ENCODE measurements at regions not wholly inside any gene's neighbourhood (a gene's known extent, or its start where the extent isn't known, plus 50 kb on each side); places are given as distances from the start of the nearest gene placed in this dataset.

DNA sequence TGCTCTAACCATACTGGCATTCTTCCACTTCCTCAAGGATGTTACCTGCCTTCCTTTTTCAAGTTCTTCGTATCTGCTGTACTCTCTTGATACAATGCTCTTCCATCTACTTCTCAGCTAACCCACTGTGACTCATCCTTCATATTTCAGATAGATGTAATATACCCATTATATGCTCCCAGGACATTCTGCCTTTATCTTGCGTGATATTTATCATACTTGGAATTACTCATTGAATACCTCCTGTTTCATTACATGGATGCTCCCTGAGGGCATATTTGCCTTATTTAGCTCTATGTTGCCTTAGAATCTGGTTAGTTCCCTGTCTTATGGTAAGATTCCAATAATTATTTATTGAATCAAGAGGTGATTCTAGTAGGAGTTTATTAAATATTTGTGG lies 706.4 kb downstream of the SORCS3 start:
- Histone ChIP-seq H3K27me3 (no peaks in the 10 kb centered on the region), H3K4me1 (replicated peaks in 1 of 2) (no peaks in the 10 kb centered on the region), H3K36me3 (replicated peaks in 1 of 2) (no peaks in the 10 kb centered on the region), H3K9me3 (replicated peaks in 1 of 3) (no peaks in the 10 kb centered on the region), H3K27ac (no peak overlapping the region), H3K4me3 (no peak overlapping the region)
- intact Hi-C loops (cut with DNase I) = no loop called here
- DNase-seq = no peak
- WGBS, 4 donors = 65 to 87% (median 78%) methylated on average over 2 of the region's 2 CpGs
- TF ChIP-seq, protein P1, sequence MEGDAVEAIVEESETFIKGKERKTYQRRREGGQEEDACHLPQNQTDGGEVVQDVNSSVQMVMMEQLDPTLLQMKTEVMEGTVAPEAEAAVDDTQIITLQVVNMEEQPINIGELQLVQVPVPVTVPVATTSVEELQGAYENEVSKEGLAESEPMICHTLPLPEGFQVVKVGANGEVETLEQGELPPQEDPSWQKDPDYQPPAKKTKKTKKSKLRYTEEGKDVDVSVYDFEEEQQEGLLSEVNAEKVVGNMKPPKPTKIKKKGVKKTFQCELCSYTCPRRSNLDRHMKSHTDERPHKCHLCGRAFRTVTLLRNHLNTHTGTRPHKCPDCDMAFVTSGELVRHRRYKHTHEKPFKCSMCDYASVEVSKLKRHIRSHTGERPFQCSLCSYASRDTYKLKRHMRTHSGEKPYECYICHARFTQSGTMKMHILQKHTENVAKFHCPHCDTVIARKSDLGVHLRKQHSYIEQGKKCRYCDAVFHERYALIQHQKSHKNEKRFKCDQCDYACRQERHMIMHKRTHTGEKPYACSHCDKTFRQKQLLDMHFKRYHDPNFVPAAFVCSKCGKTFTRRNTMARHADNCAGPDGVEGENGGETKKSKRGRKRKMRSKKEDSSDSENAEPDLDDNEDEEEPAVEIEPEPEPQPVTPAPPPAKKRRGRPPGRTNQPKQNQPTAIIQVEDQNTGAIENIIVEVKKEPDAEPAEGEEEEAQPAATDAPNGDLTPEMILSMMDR (IDR thresholded peaks at IDR 0.05) = no peak
- no peak for TF ChIP-seq POLR2A (IDR thresholded peaks at IDR 0.05)

DNA sequence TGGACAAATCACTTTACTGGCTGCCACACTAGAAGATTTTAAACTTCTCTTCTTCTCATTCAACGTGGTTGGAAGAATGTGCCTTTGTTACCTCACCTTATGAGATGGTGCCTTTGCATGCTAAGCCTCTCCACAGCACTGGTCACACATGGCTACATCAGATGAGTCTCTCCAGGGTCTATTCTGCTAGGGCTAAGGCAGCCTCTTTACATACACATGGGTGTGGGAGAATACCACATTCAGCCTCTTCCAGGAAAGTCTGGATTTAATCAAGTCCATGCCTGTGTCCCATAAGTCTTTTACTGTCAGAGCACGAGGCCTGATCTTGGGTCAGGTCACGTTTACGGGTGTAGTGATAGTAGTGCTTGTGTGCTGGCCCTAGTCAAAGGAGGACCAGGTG lies 701.5 kb downstream of the SORCS3 start:
- WGBS, 4 donors = 36 to 50% (median 44%) methylated on average over 4 of the region's 4 CpGs
- no peaks in the 10 kb centered on the region for H3K36me3 ChIP-seq (replicated peaks in 1 of 2)
- no peak for TF ChIP-seq POLR2A (IDR thresholded peaks at IDR 0.05)
- TF ChIP-seq, protein P1 (IDR thresholded peaks at IDR 0.05) = no peak
- no peak for DNase-seq
- no peak overlapping the region for H3K27ac ChIP-seq
- H3K4me3 ChIP-seq = no peak overlapping the region
- no peaks in the 10 kb centered on the region for H3K9me3 ChIP-seq (replicated peaks in 1 of 3)
- intact Hi-C loops (cut with DNase I) = no loop called here
- H3K27me3 ChIP-seq = no peaks in the 10 kb centered on the region
- no peaks in the 10 kb centered on the region for H3K4me1 ChIP-seq (replicated peaks in 1 of 2)

DNA sequence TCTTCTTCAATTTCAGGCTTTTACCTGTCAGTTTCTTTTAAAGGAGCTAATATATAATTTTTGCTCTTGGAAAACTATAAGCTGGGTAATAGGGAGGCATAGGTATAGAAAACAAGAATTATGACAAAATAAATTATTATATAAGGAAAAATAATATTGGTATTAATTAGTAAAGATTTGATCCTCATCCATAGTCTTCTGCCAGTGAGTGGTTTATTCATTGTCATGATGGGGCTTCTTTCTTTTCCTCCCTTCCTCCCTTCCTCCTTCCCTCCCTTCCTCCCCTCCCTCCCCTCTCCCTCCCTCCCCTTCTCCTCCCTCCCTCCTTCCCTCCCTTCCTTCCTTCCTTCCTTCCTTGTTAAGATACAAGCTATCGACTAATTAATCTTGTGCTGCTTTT lies 698.6 kb downstream of the SORCS3 start:
- DNase-seq = no peak
- Histone ChIP-seq H3K9me3 (replicated peaks in 1 of 3) (no peaks in the 10 kb centered on the region), H3K4me1 (replicated peaks in 1 of 2) (no peaks in the 10 kb centered on the region), H3K36me3 (replicated peaks in 1 of 2) (no peaks in the 10 kb centered on the region), H3K27ac (no peak overlapping the region), H3K27me3 (no peaks in the 10 kb centered on the region), H3K4me3 (no peak overlapping the region)
- intact Hi-C loops (cut with DNase I) = no loop called here
- WGBS, 4 donors = 71 to 100% (median 79%) methylated on average over 1 of the region's 1 CpG
- TF ChIP-seq, protein P1 (IDR thresholded peaks at IDR 0.05) = no peak
- no peak for TF ChIP-seq POLR2A (IDR thresholded peaks at IDR 0.05)

DNA sequence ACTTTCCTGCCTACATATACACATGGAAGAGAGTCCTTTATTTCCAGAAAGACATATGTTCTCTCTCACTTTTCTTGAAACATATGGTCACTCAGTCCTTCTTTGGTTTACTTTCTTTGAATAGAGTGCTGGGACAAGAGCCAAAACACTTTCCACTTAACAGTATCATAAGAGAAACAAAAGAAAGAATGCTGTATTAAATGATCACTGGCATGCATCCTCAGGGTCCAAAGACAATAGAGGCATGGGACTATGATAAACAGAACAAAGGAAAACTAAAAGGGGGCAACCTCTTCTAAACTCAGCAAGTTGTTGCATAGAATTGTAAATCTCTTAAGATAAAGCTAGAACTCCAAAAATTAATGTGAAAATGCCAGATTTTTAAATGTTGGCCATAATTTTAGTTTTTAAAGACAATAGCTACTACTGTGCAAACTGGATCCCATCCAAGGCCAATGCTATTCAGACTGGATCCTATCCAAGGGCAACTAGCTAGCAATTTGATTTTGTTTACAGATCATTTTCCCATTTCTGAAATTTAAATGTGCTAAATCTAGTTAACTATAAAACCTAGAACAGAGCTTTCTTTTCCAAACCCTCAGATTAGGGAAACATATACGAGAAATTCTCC lies 687.5 kb downstream of the SORCS3 start:
- no peaks in the 10 kb centered on the region for H3K9me3 ChIP-seq (replicated peaks in 1 of 3)
- DNase-seq = no peak
- no peaks in the 10 kb centered on the region for H3K36me3 ChIP-seq (replicated peaks in 1 of 2)
- no peak overlapping the region for H3K27ac ChIP-seq
- 50 to 69% (median 58%) methylated on average over 1 of the region's 1 CpG for WGBS, 4 donors
- no peaks in the 10 kb centered on the region for H3K27me3 ChIP-seq
- intact Hi-C loops (cut with DNase I) = no loop called here
- no peak overlapping the region for H3K4me3 ChIP-seq
- TF ChIP-seq POLR2A (IDR thresholded peaks at IDR 0.05) = no peak
- TF ChIP-seq, protein P1 (IDR thresholded peaks at IDR 0.05) = no peak
- H3K4me1 ChIP-seq (replicated peaks in 1 of 2) = no peaks in the 10 kb centered on the region

Small RNAs in the stretch of these regions (small RNA-seq; reads per million reads assigned to genes)
- 0 reads per million in 2 donors for gene RNU6-463P

All from adrenal gland (tissue), 9 donors.